Keratinocyte (primary cell): ENCODE measurements at regions not wholly inside any gene's neighbourhood (a gene's known extent, or its start where the extent isn't known, plus 50 kb on each side); places are given as distances from the start of the nearest gene placed in this dataset.

Source experiments
- EZH2 ChIP-seq: IDR thresholded peaks from one replicate; pipeline ENCODE4 v1.6.1; 2012; ENCODE audit warnings: inconsistent platforms, mild to moderate bottlenecking, low read length, moderate library complexity
- TF ChIP-seq, protein P1 (sequence below), 3 experiments: IDR thresholded peaks in 1 of 3; conservative IDR thresholded peaks in 1 of 3; optimal IDR thresholded peaks in 1 of 3; 2 replicates in 2 of 3; 3 replicates in 1 of 3; pipeline versions ENCODE3 to v1.5.1; 2011; ENCODE audit warnings: low read length in 3 of 3, mild to moderate bottlenecking in 3 of 3, moderate library complexity in 2 of 3, control low read depth in 1 of 3, inconsistent platforms in 1 of 3; ENCODE audit not compliant: insufficient read depth in 2 of 3; ENCODE audit errors: extremely low read depth in 1 of 3

- TF ChIP-seq, protein P1, sequence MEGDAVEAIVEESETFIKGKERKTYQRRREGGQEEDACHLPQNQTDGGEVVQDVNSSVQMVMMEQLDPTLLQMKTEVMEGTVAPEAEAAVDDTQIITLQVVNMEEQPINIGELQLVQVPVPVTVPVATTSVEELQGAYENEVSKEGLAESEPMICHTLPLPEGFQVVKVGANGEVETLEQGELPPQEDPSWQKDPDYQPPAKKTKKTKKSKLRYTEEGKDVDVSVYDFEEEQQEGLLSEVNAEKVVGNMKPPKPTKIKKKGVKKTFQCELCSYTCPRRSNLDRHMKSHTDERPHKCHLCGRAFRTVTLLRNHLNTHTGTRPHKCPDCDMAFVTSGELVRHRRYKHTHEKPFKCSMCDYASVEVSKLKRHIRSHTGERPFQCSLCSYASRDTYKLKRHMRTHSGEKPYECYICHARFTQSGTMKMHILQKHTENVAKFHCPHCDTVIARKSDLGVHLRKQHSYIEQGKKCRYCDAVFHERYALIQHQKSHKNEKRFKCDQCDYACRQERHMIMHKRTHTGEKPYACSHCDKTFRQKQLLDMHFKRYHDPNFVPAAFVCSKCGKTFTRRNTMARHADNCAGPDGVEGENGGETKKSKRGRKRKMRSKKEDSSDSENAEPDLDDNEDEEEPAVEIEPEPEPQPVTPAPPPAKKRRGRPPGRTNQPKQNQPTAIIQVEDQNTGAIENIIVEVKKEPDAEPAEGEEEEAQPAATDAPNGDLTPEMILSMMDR (optimal IDR thresholded peaks at IDR 0.05 in 1 of 3, IDR thresholded peaks at IDR 0.05 in 1 of 3, conservative IDR thresholded peaks at IDR 0.05 in 1 of 3; ENCODE audit: extremely low read depth in 1 of 3, insufficient read depth in 2 of 3, low read length in 3 of 3) = no peak
- TF ChIP-seq EZH2 = no peak
Observed at GRCh38 chr3:88362428-88362827, 212.7 kb downstream of the C3orf38 start.
